ENCODE measurements at regions not wholly inside any gene's neighbourhood (a gene's known extent, or its start where the extent isn't known, plus 50 kb on each side); places are given as distances from the start of the nearest gene placed in this dataset.

DNA sequence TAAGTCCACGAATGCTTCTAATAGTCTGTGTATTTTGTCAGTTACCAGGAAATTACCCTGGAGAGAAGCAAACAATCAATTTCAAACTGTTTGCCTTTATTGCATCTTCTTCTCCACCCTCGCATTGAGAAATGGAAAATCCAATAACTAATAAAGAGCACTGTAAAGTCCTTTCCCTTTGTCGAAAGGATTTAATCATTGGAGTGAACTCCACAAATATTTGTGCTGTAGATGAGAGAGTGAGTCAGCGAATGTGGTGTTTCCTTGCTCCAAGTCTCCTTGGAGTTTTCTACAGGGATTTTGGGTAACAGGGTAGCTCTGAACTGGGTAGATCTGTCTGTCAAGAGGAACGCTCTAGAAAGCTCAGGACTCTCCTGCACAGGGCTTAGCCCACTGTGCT lies 240.2 kb downstream of the KCNS3 start:
- TF ChIP-seq, protein P1, sequence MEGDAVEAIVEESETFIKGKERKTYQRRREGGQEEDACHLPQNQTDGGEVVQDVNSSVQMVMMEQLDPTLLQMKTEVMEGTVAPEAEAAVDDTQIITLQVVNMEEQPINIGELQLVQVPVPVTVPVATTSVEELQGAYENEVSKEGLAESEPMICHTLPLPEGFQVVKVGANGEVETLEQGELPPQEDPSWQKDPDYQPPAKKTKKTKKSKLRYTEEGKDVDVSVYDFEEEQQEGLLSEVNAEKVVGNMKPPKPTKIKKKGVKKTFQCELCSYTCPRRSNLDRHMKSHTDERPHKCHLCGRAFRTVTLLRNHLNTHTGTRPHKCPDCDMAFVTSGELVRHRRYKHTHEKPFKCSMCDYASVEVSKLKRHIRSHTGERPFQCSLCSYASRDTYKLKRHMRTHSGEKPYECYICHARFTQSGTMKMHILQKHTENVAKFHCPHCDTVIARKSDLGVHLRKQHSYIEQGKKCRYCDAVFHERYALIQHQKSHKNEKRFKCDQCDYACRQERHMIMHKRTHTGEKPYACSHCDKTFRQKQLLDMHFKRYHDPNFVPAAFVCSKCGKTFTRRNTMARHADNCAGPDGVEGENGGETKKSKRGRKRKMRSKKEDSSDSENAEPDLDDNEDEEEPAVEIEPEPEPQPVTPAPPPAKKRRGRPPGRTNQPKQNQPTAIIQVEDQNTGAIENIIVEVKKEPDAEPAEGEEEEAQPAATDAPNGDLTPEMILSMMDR (IDR thresholded peaks at IDR 0.05; ENCODE audit: insufficient read depth, low read length, poor library complexity, severe bottlenecking) = no peak
- TF ChIP-seq EZH2phosphoT487 (conservative IDR thresholded peaks at IDR 0.05; ENCODE audit: low read length) = no peak
